ENCODE measurements at regions not wholly inside any gene's neighbourhood (a gene's known extent, or its start where the extent isn't known, plus 50 kb on each side); places are given as distances from the start of the nearest gene placed in this dataset.

- no peak overlapping the region for H3K27ac ChIP-seq
- intact Hi-C loops (cut with DNase I; ENCODE audit: low total_unique reads): no loop called here
- TF ChIP-seq CTCF (IDR thresholded peaks at IDR 0.05) (no peak), POLR2A (IDR thresholded peaks at IDR 0.05) (no peak)
Observed at GRCh38 chr2:147792966-147793617, 51.7 kb upstream of the ACVR2A start.

GRCh38 chr2:147790580-147790979 is 54.2 kb upstream of the ACVR2A start:
- Histone ChIP-seq H3K36me3 (no peaks in the 10 kb centered on the region), H3K27ac (no peak overlapping the region), H3K9me3 (no peaks in the 10 kb centered on the region), H3K4me1 (no peaks in the 10 kb centered on the region), H3K4me3 (no peak overlapping the region), H3K27me3 (no peaks in the 10 kb centered on the region)
- TF ChIP-seq CTCF (IDR thresholded peaks at IDR 0.05): no peak
- TF ChIP-seq POLR2A (IDR thresholded peaks at IDR 0.05): no peak
- no peak for DNase-seq
- intact Hi-C loops (cut with DNase I; ENCODE audit: low total_unique reads): no loop called here

More at GRCh38 chr2:147792966-147793617, 51.7 kb upstream of the ACVR2A start:
- no peaks in the 10 kb centered on the region for H3K4me1 ChIP-seq
- no peaks in the 10 kb centered on the region for H3K9me3 ChIP-seq
- no peaks in the 10 kb centered on the region for H3K27me3 ChIP-seq
- H3K4me3 ChIP-seq: no peak overlapping the region
- DNase-seq: no peak
- H3K36me3 ChIP-seq: no peaks in the 10 kb centered on the region

GRCh38 chr2:147789720-147790119 is 55.1 kb upstream of the ACVR2A start:
- intact Hi-C loops (cut with DNase I; ENCODE audit: low total_unique reads): no loop called here
- TF ChIP-seq POLR2A (IDR thresholded peaks at IDR 0.05) (no peak), CTCF (IDR thresholded peaks at IDR 0.05) (no peak)

GRCh38 chr2:147789287-147789686 is 55.5 kb upstream of the ACVR2A start:
- DNase-seq: no peak
- no peak for TF ChIP-seq POLR2A (IDR thresholded peaks at IDR 0.05)
- no peak for TF ChIP-seq CTCF (IDR thresholded peaks at IDR 0.05)

More at GRCh38 chr2:147789720-147790119, 55.1 kb upstream of the ACVR2A start:
- H3K9me3 ChIP-seq: no peaks in the 10 kb centered on the region
- no peaks in the 10 kb centered on the region for H3K4me1 ChIP-seq
- no peaks in the 10 kb centered on the region for H3K27me3 ChIP-seq
- no peaks in the 10 kb centered on the region for H3K36me3 ChIP-seq
- no peak for DNase-seq
- H3K27ac ChIP-seq: no peak overlapping the region
- H3K4me3 ChIP-seq: no peak overlapping the region

GRCh38 chr2:147782141-147782930 is 62.5 kb upstream of the ACVR2A start:
- intact Hi-C loops (cut with DNase I; ENCODE audit: low total_unique reads): no loop called here
- H3K4me3 ChIP-seq: no peak overlapping the region
- TF ChIP-seq CTCF (IDR thresholded peaks at IDR 0.05) (no peak), POLR2A (IDR thresholded peaks at IDR 0.05) (no peak)
- DNase-seq: no peak
- H3K4me1 ChIP-seq: no peaks in the 10 kb centered on the region
- H3K27me3 ChIP-seq: no peaks in the 10 kb centered on the region
- no peak overlapping the region for H3K27ac ChIP-seq
- H3K36me3 ChIP-seq: no peaks in the 10 kb centered on the region
- H3K9me3 ChIP-seq: no peaks in the 10 kb centered on the region

More at GRCh38 chr2:147789287-147789686, 55.5 kb upstream of the ACVR2A start:
- Histone ChIP-seq H3K4me1 (no peaks in the 10 kb centered on the region), H3K27me3 (no peaks in the 10 kb centered on the region), H3K4me3 (no peak overlapping the region), H3K27ac (no peak overlapping the region), H3K36me3 (no peaks in the 10 kb centered on the region), H3K9me3 (no peaks in the 10 kb centered on the region)
- intact Hi-C loops (cut with DNase I; ENCODE audit: low total_unique reads): no loop called here

All from uterus (tissue), 3 donors.